ENCODE measurements at regions not wholly inside any gene's neighbourhood (a gene's known extent, or its start where the extent isn't known, plus 50 kb on each side); places are given as distances from the start of the nearest gene placed in this dataset.

- H3K9me3 ChIP-seq (replicated peaks; ENCODE audit: control insufficient read depth, insufficient read depth, low read depth, low read length) = no peaks in the 10 kb centered on the region
- no peak overlapping the region for H3K9ac ChIP-seq (ENCODE audit: insufficient read depth in 1 of 2, low read depth in 2 of 2, low read length in 2 of 2)
- H3K27me3 ChIP-seq (ENCODE audit: control insufficient read depth in 2 of 2, insufficient read depth in 2 of 2, low read length in 2 of 2) = no peaks in the 10 kb centered on the region
- BruUV-seq (replicated peaks) = no TSS peak
- no peaks in the 10 kb centered on the region for H3K36me3 ChIP-seq (ENCODE audit: control insufficient read depth, insufficient read depth, low read length)
- POLR2A ChIA-PET = no interaction called here
- H4K20me1 ChIP-seq (replicated peaks; ENCODE audit: control insufficient read depth, insufficient read depth, low read length) = no peaks in the 10 kb centered on the region
- H3K4me3 ChIP-seq = no peak overlapping the region
- TF ChIP-seq CXXC5 (CRISPR knock-in tag; IDR thresholded peaks at IDR 0.05) (no peak), PRMT5 (CRISPR knock-in tag; IDR thresholded peaks at IDR 0.05) (no peak), ARID2 (IDR thresholded peaks at IDR 0.05) (no peak), SMARCB1 (IDR thresholded peaks at IDR 0.05; ENCODE audit: insufficient read length, low read depth) (no peak), FOXO4 (CRISPR knock-in tag; IDR thresholded peaks at IDR 0.05) (no peak), NFE2 (IDR thresholded peaks at IDR 0.05; ENCODE audit: low read depth) (no peak), RCOR1 (IDR thresholded peaks at IDR 0.05; ENCODE audit: borderline replicate concordance in 1 of 2, low read depth in 2 of 2, low read length in 2 of 2) (no peak), CREB5 (CRISPR knock-in tag; IDR thresholded peaks at IDR 0.05) (no peak), CHCHD3 (CRISPR knock-in tag; IDR thresholded peaks at IDR 0.05) (no peak), ATF2 (CRISPR knock-in tag; IDR thresholded peaks at IDR 0.05) (no peak), PPARD (CRISPR knock-in tag; IDR thresholded peaks at IDR 0.05) (no peak), SRSF1 (IDR thresholded peaks at IDR 0.05; ENCODE audit: low read depth, low read length) (no peak), CEBPB (tag; IDR thresholded peaks at IDR 0.05) (no peak), ZNF263 (CRISPR knock-in tag; IDR thresholded peaks at IDR 0.05; ENCODE audit: borderline replicate concordance) (no peak), ZNF668 (CRISPR knock-in tag; IDR thresholded peaks at IDR 0.05) (no peak)
- CTCF ChIA-PET (ENCODE audit: low intra/inter-chr PET ratio) = no interaction called here
- no peak overlapping the region for H3K4me2 ChIP-seq (ENCODE audit: insufficient read depth, low read length)
- no peak for DNase-seq (ENCODE audit: extremely low read depth in 1 of 4, low spot score in 3 of 4)
- no peaks in the 10 kb centered on the region for H3K4me1 ChIP-seq (replicated peaks in 1 of 2; ENCODE audit: control insufficient read depth in 2 of 2, insufficient read depth in 2 of 2, low read length in 2 of 2)
- H3K27ac ChIP-seq (ENCODE audit: extremely low read depth, low read depth, low read length) = no peak overlapping the region
- H3K9me1 ChIP-seq (ENCODE audit: control insufficient read depth, insufficient read depth, low read length) = no peaks in the 10 kb centered on the region
- in situ Hi-C loops (cut with MboI) = no loop called here
- ATAC-seq = no peak
- intact Hi-C loops (cut with micrococcal nuclease) = no loop called here
- H2AFZ ChIP-seq (ENCODE audit: low read depth, low read length) = no peak overlapping the region
- FAIRE-seq = no peak
- H3K79me2 ChIP-seq (ENCODE audit: control insufficient read depth, insufficient read depth, low read length) = no peaks in the 10 kb centered on the region
Observed at GRCh38 chr11:104221455-104221854, 57.5 kb upstream of the PDGFD start.

Measured in K562 (cell line).